ENCODE measurements at regions not wholly inside any gene's neighbourhood (a gene's known extent, or its start where the extent isn't known, plus 50 kb on each side); places are given as distances from the start of the nearest gene placed in this dataset.

DNA sequence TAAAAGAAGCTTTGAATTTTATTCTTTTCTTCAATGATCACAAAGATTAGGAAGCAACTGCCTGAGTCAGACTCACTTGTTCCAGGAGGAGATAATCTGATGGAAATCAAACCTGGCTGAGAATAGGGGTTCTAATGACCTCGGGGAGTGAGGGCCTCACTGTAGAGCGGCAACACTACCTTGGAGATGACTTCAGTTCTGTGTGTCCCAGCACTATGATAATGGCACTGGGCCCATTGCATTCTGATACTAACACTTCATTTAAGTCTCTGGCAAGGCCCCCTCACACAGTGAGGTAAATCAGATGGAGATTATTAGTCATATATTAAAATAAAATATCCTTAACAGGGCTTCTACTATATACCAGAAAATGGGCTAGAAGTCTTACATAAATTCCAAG lies 233.3 kb upstream of the EGLN3 start:
- Histone ChIP-seq H3K27ac (ENCODE audit: low read length) (no peak overlapping the region), H3K9ac (ENCODE audit: low read length) (no peak overlapping the region), H3K4me3 (ENCODE audit: low read length) (no peak overlapping the region), H3K9me3 (ENCODE audit: control insufficient read depth, low read depth, low read length) (no peaks in the 10 kb centered on the region), H3K4me1 (ENCODE audit: control insufficient read depth, low read depth, low read length) (no peaks in the 10 kb centered on the region), H3K36me3 (ENCODE audit: control insufficient read depth, low read depth, low read length) (no peaks in the 10 kb centered on the region), H3K27me3 (ENCODE audit: control insufficient read depth, insufficient read depth, low read length) (no peaks in the 10 kb centered on the region)

DNA sequence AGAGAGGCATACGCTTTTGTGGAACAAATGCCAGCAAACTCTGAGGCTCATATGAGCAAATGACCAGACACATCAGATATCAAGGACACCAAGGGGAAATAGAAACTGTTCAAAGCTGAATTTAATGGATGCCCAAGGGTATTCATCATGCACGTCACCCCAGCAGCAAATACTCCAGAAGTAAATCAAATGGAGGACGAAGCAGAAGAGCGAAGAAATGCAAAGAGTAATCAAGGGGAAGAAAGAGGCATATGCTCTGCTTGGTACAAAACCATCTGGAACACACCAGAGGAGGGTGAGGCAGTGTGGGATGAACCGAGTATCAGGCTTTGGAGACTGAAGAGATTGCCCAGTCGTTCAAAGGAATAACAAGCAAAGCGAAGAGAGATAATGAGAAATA lies 232.6 kb upstream of the EGLN3 start:
- Histone ChIP-seq H3K36me3 (ENCODE audit: control insufficient read depth, low read depth, low read length) (no peaks in the 10 kb centered on the region), H3K4me1 (ENCODE audit: control insufficient read depth, low read depth, low read length) (no peaks in the 10 kb centered on the region), H3K9ac (ENCODE audit: low read length) (no peak overlapping the region), H3K4me3 (ENCODE audit: low read length) (no peak overlapping the region), H3K27ac (ENCODE audit: low read length) (no peak overlapping the region), H3K27me3 (ENCODE audit: control insufficient read depth, insufficient read depth, low read length) (no peaks in the 10 kb centered on the region), H3K9me3 (ENCODE audit: control insufficient read depth, low read depth, low read length) (no peaks in the 10 kb centered on the region)

DNA sequence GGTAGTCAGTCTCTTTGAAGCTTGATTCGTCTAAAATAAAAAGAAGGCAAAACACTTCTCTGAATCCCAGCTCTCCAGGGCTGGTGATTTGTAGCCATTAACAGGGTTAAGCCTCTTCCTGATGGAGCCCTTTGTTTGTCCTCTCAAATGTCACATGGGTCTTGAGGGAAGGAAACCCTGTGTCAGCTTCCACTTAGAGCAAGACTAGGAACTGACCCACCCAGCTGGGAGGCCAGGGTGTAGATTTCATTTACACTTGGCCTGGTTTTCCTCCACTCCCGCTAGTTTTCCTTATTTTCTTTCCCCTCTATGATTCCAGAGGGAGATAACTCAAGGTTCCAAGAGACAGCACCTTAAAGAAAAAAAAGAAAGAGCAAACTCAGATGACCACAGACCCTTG lies 230.5 kb upstream of the EGLN3 start:
- no peak overlapping the region for H3K27ac ChIP-seq (ENCODE audit: low read length)

DNA sequence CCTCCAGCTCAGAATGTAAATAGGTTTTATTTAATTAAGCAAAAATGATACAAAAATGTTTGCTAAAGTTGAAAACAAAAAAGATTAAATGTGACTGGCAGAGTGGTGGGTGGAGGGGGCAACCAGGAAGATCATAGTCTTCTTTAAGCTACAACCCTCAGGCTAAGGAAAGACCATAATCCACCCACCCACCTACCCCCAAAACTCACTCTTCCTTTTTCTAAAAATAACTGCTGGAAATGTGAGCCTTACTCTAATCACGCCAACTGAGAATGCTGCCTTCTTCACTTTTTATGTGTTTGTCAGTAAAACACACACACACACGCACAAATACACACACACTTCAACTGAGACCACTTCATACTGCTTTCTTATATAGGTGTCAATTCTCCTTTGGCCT lies 230.0 kb upstream of the EGLN3 start:
- no peak overlapping the region for H3K9ac ChIP-seq (ENCODE audit: low read length)
- no peak overlapping the region for H3K4me3 ChIP-seq (ENCODE audit: low read length)
- no peaks in the 10 kb centered on the region for H3K36me3 ChIP-seq (ENCODE audit: control insufficient read depth, low read depth, low read length)
- no peak overlapping the region for H3K27ac ChIP-seq (ENCODE audit: low read length)
- H3K9me3 ChIP-seq (ENCODE audit: control insufficient read depth, low read depth, low read length), result no peaks in the 10 kb centered on the region
- no peaks in the 10 kb centered on the region for H3K27me3 ChIP-seq (ENCODE audit: control insufficient read depth, insufficient read depth, low read length)
- no peaks in the 10 kb centered on the region for H3K4me1 ChIP-seq (ENCODE audit: control insufficient read depth, low read depth, low read length)

More for the DNA sequence above, 230.5 kb upstream of the EGLN3 start:
- Histone ChIP-seq H3K9ac (ENCODE audit: low read length) (no peak overlapping the region), H3K4me1 (ENCODE audit: control insufficient read depth, low read depth, low read length) (no peaks in the 10 kb centered on the region), H3K4me3 (ENCODE audit: low read length) (no peak overlapping the region), H3K9me3 (ENCODE audit: control insufficient read depth, low read depth, low read length) (no peaks in the 10 kb centered on the region), H3K27me3 (ENCODE audit: control insufficient read depth, insufficient read depth, low read length) (no peaks in the 10 kb centered on the region), H3K36me3 (ENCODE audit: control insufficient read depth, low read depth, low read length) (no peaks in the 10 kb centered on the region)

DNA sequence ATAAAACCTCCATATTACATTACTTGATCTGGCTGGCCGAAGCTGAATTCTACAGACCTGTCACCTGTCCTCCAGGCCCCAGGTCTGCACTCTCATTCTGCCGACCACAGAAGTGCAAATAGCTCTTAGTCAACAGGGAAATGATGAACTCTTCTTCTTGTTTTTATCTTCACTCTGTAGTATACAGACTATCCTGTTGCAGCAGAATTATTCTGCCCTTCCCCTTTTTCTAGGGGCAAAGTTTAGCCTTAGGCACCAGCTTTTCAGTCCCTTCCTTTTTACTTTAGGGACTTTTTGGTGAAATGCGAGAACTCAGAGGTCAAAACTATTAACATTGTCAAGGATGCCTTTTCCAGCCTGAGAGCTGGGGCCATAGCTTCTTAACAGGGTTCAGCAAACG lies 229.6 kb upstream of the EGLN3 start:
- Histone ChIP-seq H3K4me3 (ENCODE audit: low read length) (no peak overlapping the region), H3K36me3 (ENCODE audit: control insufficient read depth, low read depth, low read length) (no peaks in the 10 kb centered on the region), H3K9ac (ENCODE audit: low read length) (no peak overlapping the region), H3K27me3 (ENCODE audit: control insufficient read depth, insufficient read depth, low read length) (no peaks in the 10 kb centered on the region), H3K9me3 (ENCODE audit: control insufficient read depth, low read depth, low read length) (no peaks in the 10 kb centered on the region), H3K27ac (ENCODE audit: low read length) (no peak overlapping the region), H3K4me1 (ENCODE audit: control insufficient read depth, low read depth, low read length) (no peaks in the 10 kb centered on the region)

DNA sequence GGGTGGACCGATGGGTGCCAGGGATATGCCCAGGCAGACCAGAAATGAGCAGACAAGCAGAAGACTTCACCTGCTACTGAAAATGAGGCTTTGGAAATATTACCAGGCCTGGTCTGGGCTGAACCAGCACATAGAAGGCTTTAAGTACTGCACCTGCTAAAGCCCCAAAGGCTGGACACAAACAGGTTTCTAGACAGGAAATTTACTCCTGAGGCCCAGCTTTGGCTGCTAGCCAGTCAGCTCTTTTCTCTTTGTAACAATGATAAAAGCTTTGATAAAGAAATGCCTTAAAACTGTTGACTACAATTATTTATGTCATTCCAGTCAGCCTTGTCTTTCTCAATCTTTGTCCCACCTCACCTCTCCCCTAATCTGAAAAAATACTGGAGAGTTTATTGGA lies 228.9 kb upstream of the EGLN3 start:
- Histone ChIP-seq H3K27ac (ENCODE audit: low read length) (no peak overlapping the region), H3K4me3 (ENCODE audit: low read length) (no peak overlapping the region)

DNA sequence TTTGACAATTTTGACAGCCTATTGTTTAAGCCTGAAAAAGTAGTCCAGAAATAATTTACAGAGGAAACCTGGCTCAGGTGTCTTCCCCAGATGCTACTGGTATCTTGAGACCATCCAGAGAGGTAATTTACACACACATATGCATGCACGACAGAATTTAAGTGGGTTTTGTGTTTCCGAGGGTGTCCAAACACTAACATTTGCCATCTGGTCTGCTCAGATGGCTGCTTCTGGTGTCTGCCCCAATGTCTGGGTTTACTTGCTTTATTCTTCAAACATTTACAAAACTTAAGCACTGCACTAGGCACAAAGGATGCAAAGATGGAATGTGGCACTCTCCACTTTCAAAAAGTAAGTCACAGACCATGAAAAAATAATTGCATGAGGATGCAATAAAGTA lies 226.6 kb upstream of the EGLN3 start:
- Histone ChIP-seq H3K4me3 (ENCODE audit: low read length) (no peak overlapping the region), H3K36me3 (ENCODE audit: control insufficient read depth, low read depth, low read length) (no peaks in the 10 kb centered on the region), H3K4me1 (ENCODE audit: control insufficient read depth, low read depth, low read length) (no peaks in the 10 kb centered on the region), H3K9ac (ENCODE audit: low read length) (no peak overlapping the region), H3K9me3 (ENCODE audit: control insufficient read depth, low read depth, low read length) (no peaks in the 10 kb centered on the region), H3K27ac (ENCODE audit: low read length) (no peak overlapping the region), H3K27me3 (ENCODE audit: control insufficient read depth, insufficient read depth, low read length) (no peaks in the 10 kb centered on the region)

More for the DNA sequence above, 228.9 kb upstream of the EGLN3 start:
- no peaks in the 10 kb centered on the region for H3K9me3 ChIP-seq (ENCODE audit: control insufficient read depth, low read depth, low read length)
- no peaks in the 10 kb centered on the region for H3K27me3 ChIP-seq (ENCODE audit: control insufficient read depth, insufficient read depth, low read length)
- no peaks in the 10 kb centered on the region for H3K36me3 ChIP-seq (ENCODE audit: control insufficient read depth, low read depth, low read length)
- no peaks in the 10 kb centered on the region for H3K4me1 ChIP-seq (ENCODE audit: control insufficient read depth, low read depth, low read length)
- no peak overlapping the region for H3K9ac ChIP-seq (ENCODE audit: low read length)

DNA sequence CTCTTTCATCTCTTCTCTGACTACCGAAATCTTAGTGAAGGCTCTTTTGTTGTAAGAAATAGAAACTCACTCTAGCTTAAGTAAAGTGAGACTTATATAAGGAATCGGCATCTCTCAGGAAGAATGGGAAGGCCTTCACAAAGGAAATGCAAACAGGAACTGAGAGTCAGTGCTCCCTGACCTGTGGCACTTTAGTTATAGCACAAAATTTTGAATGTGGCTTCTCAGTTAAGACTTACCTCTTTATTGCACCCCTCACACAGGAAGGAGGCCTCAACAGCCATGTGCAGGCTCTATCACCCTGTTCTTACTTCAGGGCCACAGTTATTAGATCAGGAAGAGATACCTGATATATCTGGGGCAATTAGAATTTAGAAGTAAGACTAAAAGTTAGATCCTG lies 224.7 kb upstream of the EGLN3 start:
- Histone ChIP-seq H3K9ac (ENCODE audit: low read length) (no peak overlapping the region), H3K36me3 (ENCODE audit: control insufficient read depth, low read depth, low read length) (no peaks in the 10 kb centered on the region), H3K27me3 (ENCODE audit: control insufficient read depth, insufficient read depth, low read length) (no peaks in the 10 kb centered on the region), H3K4me3 (ENCODE audit: low read length) (no peak overlapping the region), H3K9me3 (ENCODE audit: control insufficient read depth, low read depth, low read length) (no peaks in the 10 kb centered on the region), H3K4me1 (ENCODE audit: control insufficient read depth, low read depth, low read length) (no peaks in the 10 kb centered on the region), H3K27ac (ENCODE audit: low read length) (no peak overlapping the region)

DNA sequence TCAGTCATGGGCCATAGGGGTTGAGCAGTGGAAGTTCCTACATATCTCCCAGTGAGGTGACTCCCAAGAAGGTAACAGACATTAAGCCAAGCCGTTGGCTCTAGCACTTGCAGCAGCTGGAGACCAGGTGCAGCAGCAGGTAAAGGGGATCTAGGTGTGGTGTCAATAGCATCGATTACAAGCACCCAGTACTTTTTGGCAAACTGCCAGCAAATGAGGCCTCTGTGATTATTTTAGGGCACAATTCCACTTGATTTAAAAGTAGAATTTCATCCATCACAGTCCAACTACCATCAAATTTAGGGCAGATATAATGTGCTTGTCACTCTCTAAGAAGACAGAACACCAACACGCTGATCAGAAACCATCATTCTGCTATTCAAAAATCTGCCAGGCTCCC lies 224.1 kb upstream of the EGLN3 start:
- no peaks in the 10 kb centered on the region for H3K4me1 ChIP-seq (ENCODE audit: control insufficient read depth, low read depth, low read length)
- no peak overlapping the region for H3K9ac ChIP-seq (ENCODE audit: low read length)
- H3K9me3 ChIP-seq (ENCODE audit: control insufficient read depth, low read depth, low read length), result no peaks in the 10 kb centered on the region

DNA sequence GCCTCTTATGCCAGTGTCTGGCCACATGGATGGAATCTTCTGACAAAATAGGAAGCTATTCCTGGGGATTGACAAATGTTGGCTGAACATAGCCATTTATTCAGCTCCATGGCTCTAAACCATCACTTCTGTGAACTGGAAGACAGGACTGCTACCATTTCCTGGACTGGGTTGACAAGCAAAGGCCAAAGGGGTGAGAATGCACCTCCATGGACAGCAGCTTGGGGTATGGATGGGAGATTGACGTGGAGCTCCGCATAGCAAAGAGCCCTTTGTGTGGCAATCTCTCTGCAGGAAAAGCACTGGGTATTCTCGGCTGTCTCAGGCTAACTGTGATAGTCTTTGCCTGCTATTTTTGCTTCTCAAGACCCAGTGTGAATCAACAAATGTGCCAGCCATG lies 223.0 kb upstream of the EGLN3 start:
- no peaks in the 10 kb centered on the region for H3K4me1 ChIP-seq (ENCODE audit: control insufficient read depth, low read depth, low read length)
- no peaks in the 10 kb centered on the region for H3K36me3 ChIP-seq (ENCODE audit: control insufficient read depth, low read depth, low read length)
- H3K9me3 ChIP-seq (ENCODE audit: control insufficient read depth, low read depth, low read length), result no peaks in the 10 kb centered on the region
- H3K27ac ChIP-seq (ENCODE audit: low read length), result no peak overlapping the region
- H3K4me3 ChIP-seq (ENCODE audit: low read length), result no peak overlapping the region
- no peak overlapping the region for H3K9ac ChIP-seq (ENCODE audit: low read length)
- no peaks in the 10 kb centered on the region for H3K27me3 ChIP-seq (ENCODE audit: control insufficient read depth, insufficient read depth, low read length)

More for the DNA sequence above, 224.1 kb upstream of the EGLN3 start:
- H3K27ac ChIP-seq (ENCODE audit: low read length), result no peak overlapping the region
- H3K36me3 ChIP-seq (ENCODE audit: control insufficient read depth, low read depth, low read length), result no peaks in the 10 kb centered on the region
- no peak overlapping the region for H3K4me3 ChIP-seq (ENCODE audit: low read length)
- H3K27me3 ChIP-seq (ENCODE audit: control insufficient read depth, insufficient read depth, low read length), result no peaks in the 10 kb centered on the region

DNA sequence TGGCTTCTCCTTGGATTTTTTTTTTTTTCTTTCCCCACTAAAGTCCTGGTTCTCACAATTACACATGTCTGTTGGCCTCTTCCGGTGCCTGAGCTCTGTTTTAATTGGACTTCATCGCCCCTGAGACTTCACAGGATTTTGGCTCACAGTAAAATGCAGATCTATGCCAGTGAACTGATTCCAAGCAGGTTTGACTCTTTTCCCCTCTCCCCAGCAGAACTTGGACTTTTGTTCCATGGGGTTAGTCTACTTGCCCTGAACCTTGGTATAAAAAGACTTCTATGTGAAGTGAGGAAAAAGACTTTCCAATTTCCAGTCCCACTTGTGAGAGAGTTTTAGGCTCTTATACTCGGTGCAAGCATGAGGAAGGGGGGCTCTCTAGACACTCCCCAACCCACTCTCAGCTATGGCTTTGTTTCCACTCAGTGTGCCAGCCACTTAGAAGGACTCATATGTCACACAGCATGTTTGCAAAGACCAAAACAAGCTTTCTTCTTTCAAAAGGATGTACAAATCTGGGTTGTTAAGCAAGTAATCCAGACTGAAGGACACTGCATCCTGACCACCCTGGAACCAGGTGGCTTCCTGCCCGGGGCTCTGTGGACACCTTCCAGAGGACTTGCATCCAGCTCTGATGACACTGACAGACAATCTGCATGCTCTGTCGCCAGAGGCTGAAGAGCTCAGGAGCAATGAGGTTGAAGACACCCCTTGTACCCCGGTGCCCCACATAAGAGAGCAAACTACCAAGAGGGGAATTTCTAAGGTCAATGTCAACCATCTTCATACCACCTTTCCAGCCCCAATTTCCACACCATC lies 221.9 kb upstream of the EGLN3 start:
- no peak overlapping the region for H3K9ac ChIP-seq (ENCODE audit: low read length)
- no peaks in the 10 kb centered on the region for H3K36me3 ChIP-seq (ENCODE audit: control insufficient read depth, low read depth, low read length)
- H3K27me3 ChIP-seq (ENCODE audit: control insufficient read depth, insufficient read depth, low read length), result no peaks in the 10 kb centered on the region
- H3K27ac ChIP-seq (ENCODE audit: low read length), result no peak overlapping the region
- no peak overlapping the region for H3K4me3 ChIP-seq (ENCODE audit: low read length)
- no peaks in the 10 kb centered on the region for H3K9me3 ChIP-seq (ENCODE audit: control insufficient read depth, low read depth, low read length)
- H3K4me1 ChIP-seq (ENCODE audit: control insufficient read depth, low read depth, low read length), result no peaks in the 10 kb centered on the region

DNA sequence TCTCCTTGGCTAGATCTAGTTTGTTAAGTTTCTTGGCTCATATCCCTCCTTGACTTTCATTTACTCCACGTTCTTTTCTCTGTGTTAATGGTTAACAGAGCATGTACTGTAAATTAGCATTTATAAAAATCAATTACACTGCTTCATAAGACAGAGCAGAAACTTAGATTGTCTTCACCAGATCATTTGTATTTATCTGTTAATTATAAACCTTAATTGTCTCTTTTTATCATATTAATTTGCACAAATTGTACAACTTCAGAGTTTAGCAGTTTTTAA lies 221.2 kb upstream of the EGLN3 start:
- no peaks in the 10 kb centered on the region for H3K36me3 ChIP-seq (ENCODE audit: control insufficient read depth, low read depth, low read length)
- H3K9me3 ChIP-seq (ENCODE audit: control insufficient read depth, low read depth, low read length), result no peaks in the 10 kb centered on the region
- no peak overlapping the region for H3K4me3 ChIP-seq (ENCODE audit: low read length)
- H3K27ac ChIP-seq (ENCODE audit: low read length), result no peak overlapping the region
- H3K4me1 ChIP-seq (ENCODE audit: control insufficient read depth, low read depth, low read length), result no peaks in the 10 kb centered on the region
- no peak overlapping the region for H3K9ac ChIP-seq (ENCODE audit: low read length)
- no peaks in the 10 kb centered on the region for H3K27me3 ChIP-seq (ENCODE audit: control insufficient read depth, insufficient read depth, low read length)
